ENCODE measurements at regions not wholly inside any gene's neighbourhood (a gene's known extent, or its start where the extent isn't known, plus 50 kb on each side); places are given as distances from the start of the nearest gene placed in this dataset.
A peak's percentile ranks its signal among the peaks of the same experiment; 100 is the strongest.

DNA sequence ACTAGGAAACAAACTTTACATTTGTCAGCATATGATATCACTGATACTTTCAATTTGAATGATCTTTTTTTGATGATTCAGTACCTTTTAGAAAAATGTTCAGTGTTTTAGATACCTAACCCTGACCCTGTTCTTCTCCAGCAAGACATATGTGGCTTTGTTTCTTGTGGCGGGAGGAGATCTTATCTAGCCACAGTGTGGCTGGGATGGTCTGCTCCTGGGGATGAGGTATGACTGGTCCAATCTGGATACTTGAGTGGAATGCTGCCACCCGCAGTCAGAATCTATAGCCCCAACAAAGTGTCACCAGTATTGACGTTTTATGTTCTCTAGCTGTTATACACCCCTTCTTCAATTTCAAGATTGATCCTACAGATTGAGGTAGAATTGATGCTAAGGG is 439.0 kb upstream of the GOLIM4 start:
- H3K79me1 ChIP-seq (ENCODE audit: low read depth in 1 of 2, low read length in 2 of 2) = no peaks in the 10 kb centered on the region
- WGBS, 2 experiments (ENCODE audit: extremely low coverage in 2 of 2, insufficient read length in 1 of 2) = no CpG with 5 or more reads among the region's 3 CpGs
- no peak overlapping the region for H3K4ac ChIP-seq (ENCODE audit: low read depth, low read length)
- no peak overlapping the region for H3K14ac ChIP-seq (replicated peaks; ENCODE audit: low read depth, low read length)
- no peak overlapping the region for H4K91ac ChIP-seq (ENCODE audit: insufficient read depth, low read depth, low read length)
- H3K18ac ChIP-seq (ENCODE audit: low read depth, low read length) = no peak overlapping the region
- H3K4me1 ChIP-seq (ENCODE audit: control insufficient read depth, insufficient read depth, low read length) = no peaks in the 10 kb centered on the region
- no peak overlapping the region for H2BK5ac ChIP-seq (ENCODE audit: low read depth, low read length, poor library complexity, severe bottlenecking)
- no peak overlapping the region for H2AK9ac ChIP-seq (replicated peaks; ENCODE audit: low read depth, low read length, poor library complexity)
- H3K4me3 ChIP-seq (ENCODE audit: insufficient read depth, low read depth, low read length) = no peak overlapping the region
- no peak overlapping the region for H2AK5ac ChIP-seq (ENCODE audit: low read depth, low read length)
- dilution Hi-C loops (cut with HindIII; ENCODE audit: low sequenced_read_pairs, unreplicated experiment) = no loop called here
- no peak overlapping the region for H4K8ac ChIP-seq (ENCODE audit: low read depth in 2 of 2, low read length in 2 of 2)
- ChIA-PET POLR2A (ENCODE audit: unreplicated experiment) (interaction anchor here (0.6 kb wide), 1 partner anchor 278 kb away, joined by 3 read pairs; no protein-coding TSS in a partner anchor), CTCF (interaction anchor here (1.7 kb wide), 1 partner anchor 10 kb away, joined by 5 read pairs; no protein-coding TSS in a partner anchor)
- in situ Hi-C loops (cut with MboI; ENCODE audit: low sequenced_read_pairs) = no loop called here
- no TSS peak for BruUV-seq (replicated peaks)
- H3K4me2 ChIP-seq (ENCODE audit: low read depth, low read length) = no peak overlapping the region
- intact Hi-C loops (cut with micrococcal nuclease) = no loop called here
- no peak for ATAC-seq (ENCODE audit: low read depth)
- no peak overlapping the region for H3K23ac ChIP-seq (ENCODE audit: low read depth, low read length)
- no peaks in the 10 kb centered on the region for H3K9me3 ChIP-seq (ENCODE audit: control insufficient read depth, insufficient read depth, low read length)
- TF ChIP-seq, protein P1, sequence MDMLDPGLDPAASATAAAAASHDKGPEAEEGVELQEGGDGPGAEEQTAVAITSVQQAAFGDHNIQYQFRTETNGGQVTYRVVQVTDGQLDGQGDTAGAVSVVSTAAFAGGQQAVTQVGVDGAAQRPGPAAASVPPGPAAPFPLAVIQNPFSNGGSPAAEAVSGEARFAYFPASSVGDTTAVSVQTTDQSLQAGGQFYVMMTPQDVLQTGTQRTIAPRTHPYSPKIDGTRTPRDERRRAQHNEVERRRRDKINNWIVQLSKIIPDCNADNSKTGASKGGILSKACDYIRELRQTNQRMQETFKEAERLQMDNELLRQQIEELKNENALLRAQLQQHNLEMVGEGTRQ (IDR thresholded peaks at IDR 0.05; ENCODE audit: low read depth, low read length) = no peak
- no peak for TF ChIP-seq RFX5 (IDR thresholded peaks at IDR 0.05; ENCODE audit: low read depth, low read length)
- no peak for TF ChIP-seq NFE2L2 (IDR thresholded peaks at IDR 0.05; ENCODE audit: low read depth, low read length)
- TF ChIP-seq MAZ (IDR thresholded peaks at IDR 0.05; ENCODE audit: borderline replicate concordance, low read depth, low read length) = no peak
- no peak for TF ChIP-seq SMC3 (IDR thresholded peaks at IDR 0.05; ENCODE audit: low read depth, low read length)
- TF ChIP-seq MAFK (IDR thresholded peaks at IDR 0.05; ENCODE audit: low read depth, low read length) = 0 out of 2 replicates have a peak, but pooled peaks have one; percentile 5
- no peak for TF ChIP-seq CHD1 (IDR thresholded peaks at IDR 0.05; ENCODE audit: low read depth, low read length)
- H3K56ac ChIP-seq (ENCODE audit: extremely low read depth, insufficient read depth, low read length) = no peak overlapping the region
- no peak overlapping the region for H3K9ac ChIP-seq (ENCODE audit: low read depth, low read length)
- no peaks in the 10 kb centered on the region for H3K9me1 ChIP-seq (ENCODE audit: insufficient read depth, low read length)
- no peaks in the 10 kb centered on the region for H3K27me3 ChIP-seq (ENCODE audit: control insufficient read depth, insufficient read depth, low read length)
- no peak overlapping the region for H2BK20ac ChIP-seq (ENCODE audit: low read depth, low read length)
- no peak overlapping the region for H2BK15ac ChIP-seq (ENCODE audit: low read depth, low read length)
- no peaks in the 10 kb centered on the region for H3K36me3 ChIP-seq (ENCODE audit: control insufficient read depth, insufficient read depth, low read length)
- no peaks in the 10 kb centered on the region for H4K20me1 ChIP-seq (ENCODE audit: insufficient read depth, low read length)
- no peak overlapping the region for H4K5ac ChIP-seq (ENCODE audit: low read depth, low read length)
- no peak overlapping the region for H2BK120ac ChIP-seq (ENCODE audit: low read depth, low read length)
- no peak for DNase-seq
- no peak overlapping the region for H3K27ac ChIP-seq (ENCODE audit: insufficient read depth, low read length)
- no peak overlapping the region for H2AFZ ChIP-seq (replicated peaks; ENCODE audit: low read length, poor library complexity)
